Spleen (tissue), 7 donors: ENCODE measurements at regions not wholly inside any gene's neighbourhood (a gene's known extent, or its start where the extent isn't known, plus 50 kb on each side); places are given as distances from the start of the nearest gene placed in this dataset.
"Not testable (repeated sequence)": the region's sequence is repeated elsewhere in the genome, so short reads cannot be mapped to it uniquely, and the experiment has no call there.

Source experiments
- CTCF ChIP-seq, 11 experiments: fragments of 200-600 bp in 7 of 11; fragments of 450-650 bp in 4 of 11; sonication (generic) in 4 of 11; IDR thresholded peaks in 8 of 11; conservative IDR thresholded peaks in 3 of 11; 1 replicate in 7 of 11; 2 replicates in 4 of 11; pipeline versions ENCODE4 v1.4.0 to v1.8.0; 2016 to 2021; ENCODE audit warnings: antibody characterized with exemption in 11 of 11, inconsistent platforms in 4 of 11, mild to moderate bottlenecking in 1 of 11
- POLR2A ChIP-seq, 3 donors: fragments of 450-650 bp; IDR thresholded peaks; one replicate each; pipeline ENCODE4 v1.5.1; 2017; ENCODE audit warnings: antibody characterized with exemption in 3 of 3, mild to moderate bottlenecking in 1 of 3
- POLR2AphosphoS5 ChIP-seq, 3 donors: sonication (generic); formaldehyde crosslinking; IDR thresholded peaks; one replicate each; pipeline ENCODE4 v1.5.1; 2017; ENCODE audit warnings: antibody characterized with exemption in 3 of 3
- donor health status: DM: no; HTN: no; CAD: no; lungs with moderate emphysema.
- donor health status: DM: no; HTN: no; CAD: no.
- donor health status: DM: no; HTN: no; CAD: no.

GRCh38 chr22:26840770-26841169 lies 183.4 kb downstream of the MIAT start:
- not testable (repeated sequence) for TF ChIP-seq CTCF (IDR thresholded peaks at IDR 0.05 in 8 of 11, conservative IDR thresholded peaks at IDR 0.05 in 3 of 11); POLR2AphosphoS5 (IDR thresholded peaks at IDR 0.05); POLR2A (IDR thresholded peaks at IDR 0.05)
